OCI-M1 (cell line): ENCODE measurements at regions not wholly inside any gene's neighbourhood (a gene's known extent, or its start where the extent isn't known, plus 50 kb on each side); places are given as distances from the start of the nearest gene placed in this dataset.

Experiments used
- DNase-seq: peaks from one replicate; lab custom pipeline; 2025; lab: John Stamatoyannopoulos, UW

DNA sequence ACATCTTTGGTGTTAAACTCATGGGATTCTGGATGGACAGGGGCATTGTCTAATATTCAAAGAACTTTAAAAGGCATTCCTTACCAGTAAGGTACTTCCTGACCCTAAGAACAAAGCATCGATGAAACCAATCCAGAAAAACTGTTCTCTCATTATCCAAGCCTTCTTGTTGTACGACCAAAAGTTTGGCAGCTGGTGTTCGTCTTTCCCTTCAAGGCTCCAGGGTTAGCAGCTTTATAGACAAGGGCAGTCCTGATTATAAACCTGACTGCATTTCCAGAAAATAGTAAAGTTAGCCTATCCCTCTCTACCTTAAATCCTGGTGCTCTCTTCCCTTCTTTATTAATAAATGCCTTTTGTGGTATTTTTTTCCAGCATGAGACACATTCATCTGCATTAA, 149.4 kb upstream of the MRPS30 start:
- DNase-seq: no peak

DNA sequence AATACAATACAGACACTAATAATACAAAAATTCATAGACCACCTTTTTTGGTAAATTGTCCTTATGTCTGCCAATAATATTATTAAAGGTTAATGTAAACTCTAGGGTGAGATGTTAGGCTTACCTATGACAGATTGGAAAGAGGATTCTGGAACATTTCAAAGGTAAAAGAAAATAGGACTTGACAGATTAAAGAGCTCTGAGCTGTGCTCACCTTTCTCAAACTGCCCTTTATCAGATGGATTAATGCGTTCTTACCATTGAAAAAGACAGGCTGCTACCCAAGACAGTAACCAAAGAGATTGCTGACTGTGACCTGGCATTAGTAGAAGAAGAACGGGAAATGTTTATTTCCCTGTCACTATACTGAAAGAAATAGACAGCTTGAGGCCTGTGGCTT, 156.1 kb upstream of the MRPS30 start:
- DNase-seq: no peak

DNA sequence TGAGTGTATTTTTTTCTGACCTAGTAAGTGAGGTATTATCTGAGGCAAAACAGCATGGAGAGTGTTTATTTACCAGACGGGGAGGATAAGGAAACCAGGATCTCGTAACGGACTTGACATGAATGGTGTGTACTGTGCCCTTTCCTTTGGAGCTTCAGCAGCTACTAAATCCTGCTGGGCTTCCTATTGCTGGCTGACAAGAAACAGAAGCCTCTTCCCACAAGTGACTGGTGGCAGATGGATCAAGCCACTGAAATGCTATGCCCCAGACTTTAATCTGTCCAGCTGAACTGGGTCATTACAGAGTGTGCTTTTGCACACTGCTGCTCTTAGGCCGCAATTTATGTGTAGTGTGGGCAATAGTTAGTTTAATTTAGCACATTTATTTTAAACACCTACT, 162.7 kb upstream of the MRPS30 start:
- DNase-seq: no peak

DNA sequence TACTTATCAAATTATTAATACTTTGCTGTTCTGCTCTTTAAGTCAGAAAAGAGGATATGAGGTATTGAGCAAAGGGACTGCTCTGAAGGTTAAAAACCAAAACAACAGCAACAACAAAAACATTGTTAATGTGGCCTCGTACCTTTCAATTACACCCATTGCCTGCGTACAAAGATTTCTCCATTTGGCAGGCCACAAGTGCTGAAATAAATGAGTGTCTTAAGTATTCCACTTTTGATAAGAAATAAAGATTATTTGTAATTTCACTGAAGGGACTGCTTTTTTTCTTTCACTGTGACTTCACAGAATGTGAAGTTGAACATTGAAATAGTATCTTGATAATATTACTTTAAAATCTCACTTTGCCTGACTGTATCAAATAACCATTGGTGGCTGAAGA, 163.2 kb upstream of the MRPS30 start:
- no peak for DNase-seq

DNA sequence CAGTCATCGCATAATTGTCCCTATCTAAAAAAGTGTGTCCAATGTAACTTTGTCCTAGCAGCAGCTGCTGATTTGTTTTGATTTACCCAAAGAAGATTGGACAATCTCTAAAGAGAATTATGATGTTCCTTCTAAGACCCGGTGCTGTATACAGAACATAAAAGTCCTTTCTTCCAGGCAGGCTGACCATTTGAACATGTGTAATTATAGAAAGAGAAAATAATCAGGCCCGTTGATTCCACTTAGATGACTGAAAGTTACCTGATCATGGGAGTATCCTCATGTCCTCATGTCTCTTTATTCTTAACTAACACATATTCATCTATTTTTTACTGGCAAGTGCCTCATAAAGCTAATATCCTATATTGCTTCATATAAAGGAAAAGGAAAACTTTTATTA, 164.1 kb upstream of the MRPS30 start:
- peak; percentile 26 for DNase-seq

DNA sequence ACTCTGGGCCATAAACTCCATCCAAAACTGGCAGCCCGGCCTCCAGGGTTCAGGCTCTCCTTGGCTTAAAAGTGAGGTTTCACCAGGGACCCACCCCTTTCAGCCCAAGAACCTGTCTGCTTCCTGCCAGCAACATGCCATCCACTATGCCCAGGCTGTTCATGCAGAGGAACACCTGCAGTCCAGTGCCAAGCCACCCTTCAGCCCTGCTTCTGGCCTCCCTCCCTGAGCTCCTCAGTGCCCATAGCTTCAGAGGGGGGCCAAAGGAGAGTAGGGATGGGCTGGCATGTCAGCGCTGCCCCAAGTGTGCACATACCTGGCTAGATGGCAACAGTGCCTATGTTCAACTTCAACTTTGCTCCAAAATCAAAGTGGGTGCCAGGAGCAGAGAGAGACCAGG, 166.9 kb upstream of the MRPS30 start:
- no peak for DNase-seq

DNA sequence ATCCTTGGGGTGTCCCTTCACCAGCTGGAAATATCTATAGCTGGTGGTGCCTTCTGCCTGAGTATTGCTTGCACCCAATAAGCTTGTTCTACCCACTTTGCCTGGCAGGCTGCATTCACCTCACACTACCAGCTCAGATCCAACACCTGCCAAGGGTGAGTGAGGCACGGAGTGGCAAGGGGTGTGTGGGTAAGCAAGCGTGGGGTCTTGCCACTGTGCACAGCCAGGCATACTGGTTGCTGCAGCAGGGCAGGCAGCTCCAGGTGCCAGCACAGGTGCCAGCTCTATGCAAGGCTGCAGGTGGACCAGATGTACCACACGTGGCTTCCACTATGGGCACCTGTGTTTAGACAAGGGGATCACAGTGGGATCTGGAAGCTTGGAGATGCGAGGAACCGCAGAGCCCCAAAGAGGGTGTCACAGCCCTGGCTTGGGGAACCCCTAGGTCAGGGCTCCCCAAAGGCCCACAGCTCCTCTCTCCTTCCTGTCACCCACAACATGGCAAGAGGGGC, 167.7 kb upstream of the MRPS30 start:
- no peak for DNase-seq

DNA sequence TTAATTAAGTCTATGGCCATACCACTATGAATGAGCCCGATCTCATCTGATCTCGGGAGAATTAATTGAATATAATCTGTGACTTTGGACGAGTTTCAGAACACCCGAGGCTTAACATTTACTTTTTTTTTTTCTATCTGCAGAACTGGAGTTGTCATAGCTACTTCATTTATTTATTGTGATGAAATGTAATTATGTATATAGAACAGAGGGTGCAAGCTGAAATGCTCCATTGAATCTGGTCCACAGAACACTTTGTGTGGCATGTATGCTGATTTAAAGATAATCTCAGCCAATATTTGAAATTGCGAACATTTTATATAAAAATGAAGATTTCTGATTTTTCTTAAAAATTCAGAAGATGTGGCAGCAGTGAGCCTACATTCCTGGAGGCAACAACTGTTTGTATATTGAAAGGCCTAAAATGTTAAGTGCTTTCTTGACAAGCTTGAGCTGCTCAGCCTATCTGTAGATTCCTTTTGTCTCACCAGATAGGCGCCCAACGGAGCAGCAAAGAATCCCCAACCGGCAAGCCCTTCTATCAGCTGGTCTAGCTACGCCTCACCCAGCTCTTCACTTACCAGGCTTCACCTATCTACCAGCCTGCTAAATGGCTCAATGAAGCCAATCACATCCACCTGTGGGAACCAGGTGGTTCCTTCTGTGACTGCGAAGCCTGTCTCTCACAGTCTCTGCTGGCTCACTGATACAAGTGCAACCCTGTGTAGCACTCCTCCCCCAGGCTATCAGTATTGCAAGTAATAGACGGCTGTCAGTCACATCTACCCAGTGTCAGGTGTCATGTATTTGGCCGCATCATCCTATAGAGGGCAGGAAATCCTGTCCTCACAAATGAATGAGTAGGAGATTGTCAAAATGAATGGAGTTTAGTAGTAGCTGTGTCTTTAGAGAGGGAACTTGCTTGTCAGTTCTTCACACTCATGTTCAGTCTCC, 170.6 kb upstream of the MRPS30 start:
- DNase-seq: no peak

DNA sequence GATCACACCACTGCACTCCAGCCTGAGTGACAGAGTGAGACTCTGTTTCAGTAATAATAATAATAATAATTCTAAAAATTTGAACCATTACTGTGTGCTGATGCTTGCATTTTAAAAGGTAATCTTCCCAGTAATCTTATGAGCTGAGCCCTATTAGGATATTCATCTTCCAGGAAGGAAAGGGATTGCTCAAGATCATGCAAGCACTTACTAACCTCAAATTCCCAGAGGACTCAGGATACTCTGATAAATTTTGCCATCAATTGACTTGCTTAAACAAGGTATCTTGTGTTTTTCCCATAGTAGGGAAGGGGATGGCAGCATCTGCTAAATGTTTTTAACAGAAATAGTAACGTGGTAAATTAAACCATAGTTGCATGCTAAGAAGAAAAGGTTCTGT, 176.4 kb upstream of the MRPS30 start:
- DNase-seq: no peak

DNA sequence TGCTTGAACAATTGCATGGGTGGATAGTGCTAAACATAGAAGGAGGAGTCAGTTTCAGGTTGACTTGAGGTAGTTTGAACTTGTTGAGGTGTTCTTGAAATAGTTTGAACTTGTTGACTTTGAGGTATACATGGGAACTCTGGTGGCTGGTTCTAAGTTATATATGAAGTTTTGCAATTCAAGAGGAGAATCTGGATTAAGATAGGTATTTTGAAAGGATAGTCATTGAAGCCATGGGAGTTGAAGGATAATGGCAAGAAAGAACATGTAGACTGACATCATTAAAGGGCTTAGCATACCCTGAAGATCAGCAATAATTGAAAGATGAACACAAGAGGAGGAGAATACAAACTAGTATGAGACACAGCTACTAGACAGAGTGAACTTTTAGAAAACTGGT, 181.9 kb upstream of the MRPS30 start:
- no peak for DNase-seq

DNA sequence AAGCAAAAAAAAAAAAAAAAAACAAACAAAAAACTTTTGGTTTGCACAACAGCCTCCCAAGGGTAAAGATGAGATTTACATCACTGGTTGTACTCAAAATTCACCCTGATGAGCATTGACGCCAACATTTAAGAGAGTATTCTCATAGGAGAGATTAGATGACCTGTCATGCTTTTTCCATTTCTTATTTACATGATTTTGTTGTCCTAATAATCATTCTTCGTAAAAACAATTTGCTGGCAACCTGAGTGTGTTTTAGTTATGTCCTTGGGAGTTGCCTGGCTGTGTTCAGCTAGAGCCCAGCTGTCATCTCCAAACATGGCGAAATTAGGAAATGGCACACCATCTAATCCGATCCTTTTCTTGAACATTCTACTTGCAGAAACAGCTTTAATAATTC, 186.4 kb upstream of the MRPS30 start:
- DNase-seq: no peak

DNA sequence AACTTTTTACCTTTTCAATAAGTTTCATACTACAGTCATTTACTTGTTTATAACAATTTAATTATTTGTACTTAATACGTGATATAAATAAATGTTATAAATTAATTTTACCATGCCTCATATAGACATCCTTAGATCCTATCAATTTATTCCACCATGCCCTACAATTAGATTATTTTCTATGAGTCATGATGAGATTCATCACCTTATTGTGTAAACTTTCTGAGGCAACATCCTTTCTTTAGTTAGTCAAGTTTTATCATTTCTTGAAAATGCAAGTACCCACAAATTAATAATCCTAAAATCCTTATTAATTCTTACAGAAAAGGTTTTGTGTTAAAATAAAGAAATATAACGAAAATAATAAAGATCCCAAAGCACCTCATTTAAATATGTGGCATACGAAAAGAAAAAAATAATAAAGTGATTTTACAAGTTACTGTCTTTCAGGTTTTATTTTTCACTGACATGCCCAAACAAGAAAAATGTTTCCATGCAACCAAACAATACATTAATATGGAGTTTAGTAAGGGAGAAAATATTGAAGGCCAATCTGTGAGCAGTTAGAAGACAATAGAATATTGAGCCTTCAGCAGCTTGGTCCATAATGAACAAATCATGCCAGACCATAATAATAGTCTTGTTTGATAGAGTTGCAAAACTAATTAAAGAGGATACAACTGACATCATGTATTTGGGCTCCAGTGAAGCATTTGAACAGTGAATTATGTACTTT, 188.7 kb upstream of the MRPS30 start:
- DNase-seq: no peak

DNA sequence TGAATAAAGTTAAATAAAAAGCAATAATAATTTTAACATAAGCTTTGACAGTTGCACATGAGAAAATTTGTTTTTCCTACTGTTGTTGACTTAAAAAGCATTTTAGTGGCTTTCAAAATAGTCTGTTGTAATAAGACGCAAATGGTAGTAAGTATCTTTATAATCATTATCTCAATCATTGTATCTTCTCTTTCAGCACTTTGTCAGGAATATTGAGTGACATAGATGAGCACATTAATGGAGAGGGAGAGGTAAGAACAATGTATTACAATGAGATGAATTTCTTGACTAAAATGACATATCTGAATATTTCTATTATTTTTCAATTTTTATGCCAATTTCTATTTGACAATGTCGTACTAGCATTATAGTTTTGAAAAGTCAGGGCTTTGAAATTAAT, 193.9 kb upstream of the MRPS30 start:
- DNase-seq: no peak

DNA sequence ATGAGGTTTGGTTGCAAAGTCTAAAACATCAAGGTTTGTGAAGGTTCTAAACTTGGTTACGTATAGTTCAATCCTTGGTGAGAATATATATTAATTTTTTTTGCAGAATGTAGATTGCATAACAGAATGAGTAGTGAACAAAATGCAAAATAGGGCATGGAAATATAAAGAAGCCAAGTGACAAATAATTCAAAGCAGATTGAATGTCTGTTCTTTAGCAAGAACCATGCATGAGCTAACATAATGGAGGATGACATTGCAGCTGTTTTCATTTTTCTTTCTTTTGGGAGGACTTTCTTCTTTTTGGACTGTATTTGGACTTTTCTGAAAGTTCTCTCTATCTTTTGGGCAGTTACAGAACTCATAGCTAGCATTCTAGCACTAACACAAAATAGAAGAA, 194.8 kb upstream of the MRPS30 start:
- DNase-seq: no peak

DNA sequence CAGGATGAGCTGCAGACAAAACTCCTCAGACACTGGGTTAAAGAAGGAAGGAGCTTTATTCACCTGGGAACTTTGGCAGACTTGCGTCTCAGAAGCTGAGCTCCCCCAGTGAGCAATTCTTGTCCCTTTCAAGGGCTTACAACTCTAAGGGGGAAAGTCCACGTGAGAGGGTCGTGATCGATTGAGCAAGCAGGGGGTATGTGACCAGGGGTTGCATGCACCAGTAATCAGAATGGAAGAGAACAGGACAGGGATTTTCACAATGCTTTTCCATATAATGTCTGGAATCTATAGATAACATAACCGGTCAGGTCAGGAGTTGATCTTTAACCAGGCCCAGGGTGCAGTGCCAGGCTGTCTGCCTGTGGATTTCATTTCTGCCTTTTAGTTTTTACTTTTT, 202.8 kb upstream of the MRPS30 start:
- no peak for DNase-seq

DNA sequence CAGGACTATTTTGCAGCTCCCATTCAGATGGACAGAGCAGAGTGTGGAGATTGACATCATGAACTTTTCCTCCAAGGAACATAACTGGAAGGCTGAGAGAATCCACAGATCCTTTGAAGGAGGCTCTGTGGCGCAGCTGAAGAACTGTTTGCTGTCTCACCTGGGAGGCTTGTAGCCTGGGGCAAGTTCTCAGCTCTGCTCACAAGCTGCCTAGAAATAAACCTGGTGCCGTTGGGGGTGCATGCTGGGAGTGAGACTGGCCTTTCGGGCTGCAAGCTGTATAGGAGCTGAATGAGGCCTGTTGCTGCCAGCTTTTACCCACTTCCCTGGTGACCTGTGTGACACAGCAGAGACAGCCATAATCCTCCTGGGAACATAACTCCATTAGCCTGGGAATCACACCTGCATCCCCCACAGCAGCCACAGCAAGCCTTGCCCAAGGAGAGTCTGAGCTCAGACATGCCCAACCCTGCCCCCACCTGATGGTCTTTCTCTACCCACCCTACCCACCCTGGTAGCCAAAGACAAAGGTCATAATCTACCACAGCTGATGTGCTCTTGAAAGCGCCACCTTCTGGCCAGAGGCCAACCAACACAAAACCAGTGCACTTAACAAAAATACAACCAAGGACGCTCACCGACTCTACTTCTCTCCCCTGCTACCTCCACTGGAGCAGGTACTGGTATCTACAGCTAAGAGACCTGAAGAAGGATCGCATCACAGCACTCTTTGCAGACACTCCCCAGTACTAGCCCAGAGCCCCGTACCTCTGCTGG, 205.1 kb upstream of the MRPS30 start:
- DNase-seq: peak; percentile 29

DNA sequence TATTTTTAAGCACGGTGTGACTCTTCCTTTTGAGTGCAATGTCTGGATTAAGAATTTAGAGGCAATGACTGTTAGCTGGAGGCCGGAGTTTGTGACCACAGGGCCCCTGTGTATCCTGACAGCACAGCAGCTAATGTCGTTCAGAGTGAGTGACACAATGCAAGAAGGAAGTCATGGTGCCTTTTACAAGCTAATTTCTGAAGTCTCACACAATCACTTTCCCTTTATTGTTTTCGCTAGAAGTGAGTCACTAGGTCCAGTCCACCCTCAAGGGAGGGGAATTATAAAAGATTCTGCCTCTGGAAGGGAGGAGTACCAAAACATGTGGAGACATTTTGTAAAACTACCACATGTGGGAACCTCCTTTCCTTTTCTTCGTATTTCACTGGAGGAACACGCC, 185.5 kb upstream of the FGF10 start:
- no peak for DNase-seq

DNA sequence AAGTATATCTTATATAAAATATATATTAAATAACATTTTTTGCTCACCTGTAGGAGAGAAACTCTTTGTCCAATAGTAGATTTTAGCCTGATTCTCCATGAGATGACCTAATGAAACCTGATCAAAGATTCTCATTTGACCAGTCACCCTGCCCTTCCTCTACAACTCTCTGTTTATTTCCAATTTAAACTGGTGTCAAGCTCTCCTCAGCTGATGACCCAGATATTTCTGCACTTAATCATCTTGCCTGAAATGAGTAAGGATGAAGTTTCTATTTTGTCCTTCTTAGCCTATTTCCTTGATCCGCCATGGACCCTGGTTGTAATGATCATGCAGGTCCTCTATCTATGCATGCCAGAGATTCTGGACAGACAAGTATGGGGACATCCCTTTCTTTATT, 179.3 kb upstream of the FGF10 start:
- no peak for DNase-seq

DNA sequence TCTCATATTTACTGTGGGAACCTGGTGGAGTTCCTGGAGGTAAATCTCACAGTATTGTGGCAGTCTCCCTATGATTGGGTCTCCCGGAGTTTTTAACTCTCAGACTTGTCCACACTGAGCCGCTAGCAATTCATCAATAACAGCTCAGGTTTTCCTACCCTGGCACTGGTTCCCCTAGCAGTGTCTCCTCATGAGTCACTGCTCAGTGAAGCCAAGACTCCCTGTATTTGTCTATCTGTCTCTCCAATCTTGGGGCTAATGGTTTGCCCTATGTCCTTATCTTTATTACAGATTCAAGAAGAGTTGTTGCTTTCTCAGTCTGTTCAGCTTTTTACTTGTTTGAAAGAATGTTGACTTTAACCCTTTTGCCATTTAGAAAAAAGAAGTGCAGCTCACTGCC, 176.7 kb upstream of the FGF10 start:
- no peak for DNase-seq

DNA sequence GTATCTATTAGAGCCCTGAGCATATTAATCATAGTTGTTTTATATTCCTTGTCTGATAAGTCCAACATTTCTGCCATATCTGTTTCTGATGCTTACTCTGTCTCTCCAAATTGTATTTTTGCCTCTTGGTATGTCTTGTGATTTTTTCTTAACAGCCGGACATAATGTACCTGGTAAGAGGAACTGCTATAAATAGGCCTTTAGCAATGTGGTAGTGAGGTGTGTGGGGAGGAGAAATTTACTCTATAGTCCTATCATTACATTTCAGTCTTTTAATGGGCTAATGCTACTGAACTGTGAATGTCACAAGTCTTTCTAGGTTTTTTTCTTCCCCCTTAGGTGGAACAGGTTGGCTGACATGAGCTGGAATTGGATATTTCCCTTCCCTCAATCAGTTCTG, 176.1 kb upstream of the FGF10 start:
- DNase-seq: no peak

DNA sequence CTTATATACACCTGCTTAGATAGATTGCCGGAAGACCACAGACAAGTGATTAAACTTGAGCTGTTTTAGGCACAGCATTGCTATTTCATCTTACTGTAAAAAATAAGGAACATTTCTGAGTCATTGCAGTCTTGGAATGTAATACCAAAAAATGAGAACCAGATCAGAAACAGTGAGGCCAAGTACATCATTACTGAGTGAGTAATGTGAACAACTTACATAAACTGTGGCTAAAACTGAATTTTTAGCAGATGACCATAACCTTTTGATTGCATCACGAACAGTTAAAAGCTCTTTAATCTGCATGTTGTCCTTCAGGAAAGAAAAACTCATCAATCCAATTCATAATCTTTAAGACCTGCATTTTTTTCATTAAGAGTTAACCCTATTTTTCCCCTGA, 157.1 kb upstream of the FGF10 start:
- no peak for DNase-seq

DNA sequence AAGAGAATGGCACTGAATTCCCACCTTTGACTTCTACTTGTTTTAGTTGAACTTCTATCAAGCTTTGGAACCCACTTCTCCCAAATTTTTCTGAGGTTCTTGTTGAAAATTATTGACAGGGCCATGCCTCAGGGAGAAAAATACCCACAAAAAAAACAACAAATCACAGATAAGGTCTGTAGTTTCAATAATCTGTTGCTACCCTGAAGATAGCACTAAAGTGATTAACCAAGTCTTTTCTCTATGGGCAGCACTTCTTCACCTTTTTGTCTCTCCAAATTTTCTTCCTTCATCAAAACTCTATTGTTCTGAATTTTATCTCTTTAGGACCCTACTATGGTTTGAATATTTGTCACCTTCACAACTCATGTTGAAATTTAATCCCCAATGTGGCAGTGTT, 154.3 kb upstream of the FGF10 start:
- no peak for DNase-seq

DNA sequence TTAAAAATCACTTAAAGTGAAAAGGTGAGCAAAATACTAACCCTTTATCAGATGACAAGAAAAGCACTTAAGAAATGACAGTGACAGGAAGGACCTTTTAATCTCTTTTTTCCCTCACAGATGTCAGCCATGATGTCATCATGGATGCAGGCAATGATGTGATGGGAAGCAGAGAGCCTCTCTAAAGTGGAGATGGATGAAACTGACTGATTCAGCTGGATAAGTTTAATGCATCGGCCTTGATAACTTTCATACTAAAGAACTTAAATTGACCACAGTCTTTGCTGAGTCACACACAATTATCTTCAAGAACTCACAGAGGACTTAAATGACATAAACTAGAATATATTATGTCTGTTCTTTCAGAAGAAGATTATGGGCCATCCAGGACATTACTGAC, 153.2 kb upstream of the FGF10 start:
- DNase-seq: peak; percentile 7
